Mesenchymal stem cell (in vitro differentiated cells and primary cell): ENCODE measurements at regions not wholly inside any gene's neighbourhood (a gene's known extent, or its start where the extent isn't known, plus 50 kb on each side); places are given as distances from the start of the nearest gene placed in this dataset.

Experiments used
- DNase-seq: peaks from one replicate; pipeline ENCODE4 v3.0.0-alpha.2; 2013
- H2AFZ ChIP-seq: one replicate; pipeline ENCODE4 v1.6.1; 2013; ENCODE audit warnings: low read depth, mild to moderate bottlenecking, control low read depth, inconsistent platforms, low read length, moderate library complexity
- H2AK5ac ChIP-seq: 2 replicates; pipeline ENCODE4 v1.6.1; 2013; ENCODE audit warnings: low read length, moderate library complexity, mild to moderate bottlenecking, inconsistent platforms; ENCODE audit not compliant: severe bottlenecking
- H2BK120ac ChIP-seq: one replicate; pipeline ENCODE4 v1.6.1; 2013; ENCODE audit warnings: low read depth, mild to moderate bottlenecking, inconsistent platforms, low read length, moderate library complexity
- H2BK12ac ChIP-seq, 2 experiments: one replicate each; pipeline ENCODE4 v1.6.1; 2013; ENCODE audit warnings: inconsistent platforms in 2 of 2, low read length in 2 of 2, mild to moderate bottlenecking in 2 of 2, moderate library complexity in 2 of 2, control low read depth in 1 of 2
- H2BK15ac ChIP-seq: one replicate; pipeline ENCODE4 v1.6.1; 2013; ENCODE audit warnings: mild to moderate bottlenecking, low read depth, inconsistent platforms; ENCODE audit not compliant: poor library complexity, severe bottlenecking
- H2BK5ac ChIP-seq: 2 replicates; pipeline ENCODE4 v1.6.1; 2013; ENCODE audit warnings: low read depth, mild to moderate bottlenecking, low read length, control low read depth, inconsistent platforms; ENCODE audit not compliant: poor library complexity, severe bottlenecking
- H3K14ac ChIP-seq, 2 experiments: one replicate each; pipeline ENCODE4 v1.6.1; 2013; ENCODE audit warnings: inconsistent platforms in 2 of 2, low read length in 2 of 2, control low read depth in 1 of 2, mild to moderate bottlenecking in 1 of 2, moderate library complexity in 1 of 2
- H3K18ac ChIP-seq, 2 experiments: one replicate each; pipeline ENCODE4 v1.6.1; 2013; ENCODE audit warnings: inconsistent platforms in 2 of 2, low read length in 2 of 2, control low read depth in 1 of 2, low read depth in 1 of 2, mild to moderate bottlenecking in 1 of 2
- H3K23ac ChIP-seq, 2 experiments: one replicate each; pipeline ENCODE4 v1.6.1; 2013; ENCODE audit warnings: inconsistent platforms in 2 of 2, low read length in 2 of 2, mild to moderate bottlenecking in 2 of 2, moderate library complexity in 2 of 2, control low read depth in 1 of 2
- H3K27ac ChIP-seq: 2 replicates; pipeline ENCODE4 v1.5.1; 2013; ENCODE audit warnings: mild to moderate bottlenecking, moderate library complexity, low read length, control low read depth, inconsistent platforms; ENCODE audit not compliant: poor library complexity, severe bottlenecking
- H3K27me3 ChIP-seq, 2 experiments: 2 replicates each; pipeline versions ENCODE4 v1.6.1 to v1.7.0; 2013; ENCODE audit warnings: low read length in 2 of 2, mild to moderate bottlenecking in 2 of 2, moderate library complexity in 2 of 2, control low read depth in 1 of 2, inconsistent platforms in 1 of 2; ENCODE audit not compliant: control insufficient read depth in 1 of 2, insufficient read depth in 1 of 2
- H3K36me3 ChIP-seq, 2 experiments: 2 replicates each; pipeline versions ENCODE4 v1.6.1 to v1.7.0; 2013; ENCODE audit warnings: low read length in 2 of 2, control low read depth in 1 of 2, inconsistent platforms in 1 of 2, low read depth in 1 of 2, mild to moderate bottlenecking in 1 of 2; ENCODE audit not compliant: insufficient read depth in 2 of 2, control insufficient read depth in 1 of 2
- H3K4ac ChIP-seq, 2 experiments: one replicate each; pipeline ENCODE4 v1.6.1; 2013; ENCODE audit warnings: inconsistent platforms in 2 of 2, low read length in 2 of 2, mild to moderate bottlenecking in 2 of 2, moderate library complexity in 2 of 2, control low read depth in 1 of 2, low read depth in 1 of 2
- H3K4me1 ChIP-seq: 2 replicates; pipeline ENCODE4 v1.6.1; 2013; ENCODE audit warnings: low read depth, low read length, control low read depth; ENCODE audit not compliant: control insufficient read depth, insufficient read depth
- H3K4me2 ChIP-seq: 2 replicates; pipeline ENCODE4 v1.6.1; 2013; ENCODE audit warnings: low read length, mild to moderate bottlenecking, inconsistent platforms; ENCODE audit not compliant: poor library complexity, severe bottlenecking
- H3K4me3 ChIP-seq, 2 experiments: 2 replicates each; pipeline versions ENCODE4 v1.5.1 to v1.7.0; 2013; ENCODE audit warnings: low read length in 2 of 2, mild to moderate bottlenecking in 2 of 2, control low read depth in 1 of 2, low read depth in 1 of 2; ENCODE audit not compliant: insufficient read depth in 1 of 2
- H3K79me1 ChIP-seq: replicated peaks from 2 replicates; pipeline ENCODE4 v1.6.1; 2013; ENCODE audit warnings: mild to moderate bottlenecking, control low read depth, low read length, inconsistent platforms; ENCODE audit not compliant: poor library complexity, severe bottlenecking
- H3K9ac ChIP-seq: 2 replicates; pipeline ENCODE4 v1.7.0; 2013; ENCODE audit warnings: mild to moderate bottlenecking, low read length, moderate library complexity
- H3K9me3 ChIP-seq: 2 replicates; pipeline ENCODE4 v1.7.0; 2013; ENCODE audit warnings: mild to moderate bottlenecking, low read length; ENCODE audit not compliant: control insufficient read depth
- H4K8ac ChIP-seq: one replicate; pipeline ENCODE4 v1.6.1; 2013; ENCODE audit warnings: inconsistent platforms, mild to moderate bottlenecking, low read length, moderate library complexity
- H4K91ac ChIP-seq: one replicate; pipeline ENCODE4 v1.6.1; 2013; ENCODE audit warnings: mild to moderate bottlenecking, low read length, inconsistent platforms
- WGBS: methylation state at CpG from one replicate; pipeline ENCODE4 v1.1.7; 2013; ENCODE audit warnings: mixed read lengths; 5-methylcytosine and 5-hydroxymethylcytosine counted together

DNA sequence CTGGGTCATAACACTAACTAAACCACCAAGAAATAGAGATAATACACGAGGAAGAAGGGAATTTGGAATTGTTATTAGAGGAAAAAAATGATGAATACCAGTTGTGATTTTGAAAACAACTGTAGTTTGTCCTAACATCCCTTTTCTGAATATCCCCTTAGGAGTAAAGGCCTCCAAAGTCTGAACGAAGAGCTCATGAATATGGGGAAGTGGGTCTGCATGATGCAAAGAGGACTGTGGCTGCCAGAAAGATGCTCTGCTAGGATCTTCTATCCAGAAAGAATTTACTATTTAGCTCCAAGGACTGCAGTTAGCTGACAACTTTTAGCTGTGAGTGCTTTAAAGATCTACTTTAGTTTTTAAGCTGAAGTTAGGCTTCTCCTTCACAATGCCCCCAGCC, 308.8 kb upstream of the HS3ST5 start:
- H3K27ac ChIP-seq, result no peak overlapping the region
- no peak overlapping the region for H2BK5ac ChIP-seq
- H4K8ac ChIP-seq, result no peak overlapping the region
- no peak overlapping the region for H3K14ac ChIP-seq
- H3K27me3 ChIP-seq, result no peaks in the 10 kb centered on the region
- H3K79me1 ChIP-seq, result no peaks in the 10 kb centered on the region
- H3K4me2 ChIP-seq, result no peak overlapping the region
- H4K91ac ChIP-seq, result no peak overlapping the region
- WGBS, result no CpG with 5 or more reads among the region's 2 CpGs
- no peak overlapping the region for H3K9ac ChIP-seq
- H3K4me1 ChIP-seq, result no peaks in the 10 kb centered on the region
- H2BK12ac ChIP-seq, result no peak overlapping the region
- no peak overlapping the region for H2AK5ac ChIP-seq
- H3K18ac ChIP-seq, result no peak overlapping the region
- H3K9me3 ChIP-seq, result peaks cover 4% of the 10 kb centered on the region
- no peak overlapping the region for H3K4ac ChIP-seq
- DNase-seq, result no peak
- H3K4me3 ChIP-seq, result no peak overlapping the region
- H2AFZ ChIP-seq, result no peak overlapping the region
- no peak overlapping the region for H2BK15ac ChIP-seq
- no peaks in the 10 kb centered on the region for H3K36me3 ChIP-seq
- H3K23ac ChIP-seq, result no peak overlapping the region
- no peak overlapping the region for H2BK120ac ChIP-seq

DNA sequence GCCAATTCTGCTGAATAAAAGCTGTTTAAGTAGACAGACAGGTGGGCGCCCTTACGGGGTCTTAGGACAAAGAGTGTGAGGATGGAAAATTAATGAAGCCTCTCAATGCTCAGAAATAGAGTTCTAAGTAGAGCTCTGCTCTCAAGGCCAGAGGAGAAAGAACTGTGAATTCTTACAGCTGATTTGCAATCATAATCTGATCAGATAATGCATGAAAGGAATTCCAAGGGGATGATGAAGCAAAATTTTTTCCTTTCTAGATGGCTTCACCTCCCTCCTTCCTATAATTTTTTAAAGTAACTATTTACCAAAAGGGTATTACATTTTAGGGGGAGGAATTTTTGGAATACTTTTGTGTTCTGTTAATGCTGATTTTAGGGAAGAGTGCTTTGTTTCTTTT, 308.1 kb upstream of the HS3ST5 start:
- Histone ChIP-seq H2AFZ (no peak overlapping the region), H2BK120ac (no peak overlapping the region), H2BK15ac (no peak overlapping the region), H4K8ac (no peak overlapping the region), H3K4ac (no peak overlapping the region), H3K79me1 (no peaks in the 10 kb centered on the region), H3K14ac (no peak overlapping the region), H3K9me3 (peaks cover 5% of the 10 kb centered on the region), H3K4me2 (no peak overlapping the region), H4K91ac (no peak overlapping the region), H2AK5ac (no peak overlapping the region), H3K36me3 (no peaks in the 10 kb centered on the region), H3K9ac (no peak overlapping the region), H3K4me1 (no peaks in the 10 kb centered on the region), H2BK12ac (no peak overlapping the region), H3K18ac (no peak overlapping the region), H3K27ac (no peak overlapping the region), H2BK5ac (no peak overlapping the region), H3K4me3 (no peak overlapping the region), H3K27me3 (no peaks in the 10 kb centered on the region), H3K23ac (no peak overlapping the region)
- DNase-seq, result no peak
- WGBS, result 89% methylated on average over 2 of the region's 2 CpGs

DNA sequence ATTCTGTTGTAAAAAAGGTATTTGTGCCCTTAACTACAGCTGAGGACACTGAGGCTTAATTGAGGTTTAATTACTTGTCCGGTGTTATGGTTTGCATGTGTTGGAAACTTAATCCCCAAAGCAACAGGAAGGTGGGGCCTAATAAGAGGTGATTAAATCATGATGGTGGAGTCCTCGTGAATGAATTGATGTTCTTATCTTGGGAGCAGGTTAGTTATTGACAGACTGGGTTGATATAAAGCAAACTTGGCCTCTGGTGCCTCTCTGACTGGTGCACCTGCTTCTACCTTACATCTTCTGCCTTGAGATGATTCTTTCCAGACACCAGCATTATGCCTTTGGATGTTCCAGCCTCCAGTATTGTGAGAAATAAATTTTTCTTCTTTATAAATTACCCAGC, 306.5 kb upstream of the HS3ST5 start:
- Histone ChIP-seq H2AK5ac (no peak overlapping the region), H3K14ac (no peak overlapping the region), H2BK15ac (no peak overlapping the region), H3K9me3 (peaks cover 5% of the 10 kb centered on the region), H3K18ac (no peak overlapping the region), H3K4me3 (no peak overlapping the region), H3K4ac (no peak overlapping the region), H3K27ac (no peak overlapping the region), H3K4me1 (no peaks in the 10 kb centered on the region), H3K79me1 (no peaks in the 10 kb centered on the region), H4K8ac (no peak overlapping the region), H4K91ac (no peak overlapping the region), H2BK5ac (no peak overlapping the region), H3K4me2 (no peak overlapping the region), H3K9ac (no peak overlapping the region), H3K36me3 (no peaks in the 10 kb centered on the region), H3K23ac (no peak overlapping the region), H3K27me3 (no peaks in the 10 kb centered on the region), H2BK120ac (no peak overlapping the region), H2BK12ac (no peak overlapping the region), H2AFZ (no peak overlapping the region)
- 91% methylated on average over 2 of the region's 2 CpGs for WGBS
- DNase-seq, result no peak

DNA sequence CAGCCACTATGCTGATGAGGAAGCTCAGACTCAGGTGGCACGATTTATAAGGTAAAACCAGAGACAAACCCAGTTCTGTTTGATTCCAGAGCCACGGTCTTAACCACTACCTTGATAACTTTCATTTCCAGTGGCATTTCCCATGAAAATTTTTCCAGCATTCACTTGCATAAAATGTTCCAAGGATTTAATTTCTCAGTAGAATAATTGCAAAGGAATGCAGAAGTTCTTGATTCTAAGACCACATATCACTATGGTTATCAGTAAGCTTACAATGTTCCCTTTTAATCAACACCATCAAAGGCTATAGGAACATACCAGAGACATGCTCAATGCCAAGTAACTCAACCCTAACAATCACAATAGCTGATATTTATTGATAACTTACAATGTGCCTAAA, 306.0 kb upstream of the HS3ST5 start:
- 85% methylated on average over 2 of the region's 2 CpGs for WGBS
- H3K4me1 ChIP-seq, result no peaks in the 10 kb centered on the region

More for the DNA sequence above, 306.0 kb upstream of the HS3ST5 start:
- no peak overlapping the region for H2BK5ac ChIP-seq
- H3K27ac ChIP-seq, result no peak overlapping the region
- no peak overlapping the region for H3K18ac ChIP-seq
- H4K91ac ChIP-seq, result no peak overlapping the region
- no peak overlapping the region for H3K4me2 ChIP-seq
- no peak overlapping the region for H2AK5ac ChIP-seq
- H3K9me3 ChIP-seq, result peaks cover 5% of the 10 kb centered on the region
- H2BK12ac ChIP-seq, result no peak overlapping the region
- H3K36me3 ChIP-seq, result no peaks in the 10 kb centered on the region
- no peak overlapping the region for H2AFZ ChIP-seq
- H3K23ac ChIP-seq, result no peak overlapping the region
- no peak overlapping the region for H3K9ac ChIP-seq
- no peak overlapping the region for H3K4me3 ChIP-seq
- no peak overlapping the region for H4K8ac ChIP-seq
- H3K27me3 ChIP-seq, result no peaks in the 10 kb centered on the region
- no peak overlapping the region for H2BK15ac ChIP-seq
- no peak overlapping the region for H3K14ac ChIP-seq
- H2BK120ac ChIP-seq, result no peak overlapping the region
- no peaks in the 10 kb centered on the region for H3K79me1 ChIP-seq
- no peak overlapping the region for H3K4ac ChIP-seq
- DNase-seq, result no peak
